ENCODE measurements at regions not wholly inside any gene's neighbourhood (a gene's known extent, or its start where the extent isn't known, plus 50 kb on each side); places are given as distances from the start of the nearest gene placed in this dataset.
"Not testable (repeated sequence)": the region's sequence is repeated elsewhere in the genome, so short reads cannot be mapped to it uniquely, and the experiment has no call there.

DNA sequence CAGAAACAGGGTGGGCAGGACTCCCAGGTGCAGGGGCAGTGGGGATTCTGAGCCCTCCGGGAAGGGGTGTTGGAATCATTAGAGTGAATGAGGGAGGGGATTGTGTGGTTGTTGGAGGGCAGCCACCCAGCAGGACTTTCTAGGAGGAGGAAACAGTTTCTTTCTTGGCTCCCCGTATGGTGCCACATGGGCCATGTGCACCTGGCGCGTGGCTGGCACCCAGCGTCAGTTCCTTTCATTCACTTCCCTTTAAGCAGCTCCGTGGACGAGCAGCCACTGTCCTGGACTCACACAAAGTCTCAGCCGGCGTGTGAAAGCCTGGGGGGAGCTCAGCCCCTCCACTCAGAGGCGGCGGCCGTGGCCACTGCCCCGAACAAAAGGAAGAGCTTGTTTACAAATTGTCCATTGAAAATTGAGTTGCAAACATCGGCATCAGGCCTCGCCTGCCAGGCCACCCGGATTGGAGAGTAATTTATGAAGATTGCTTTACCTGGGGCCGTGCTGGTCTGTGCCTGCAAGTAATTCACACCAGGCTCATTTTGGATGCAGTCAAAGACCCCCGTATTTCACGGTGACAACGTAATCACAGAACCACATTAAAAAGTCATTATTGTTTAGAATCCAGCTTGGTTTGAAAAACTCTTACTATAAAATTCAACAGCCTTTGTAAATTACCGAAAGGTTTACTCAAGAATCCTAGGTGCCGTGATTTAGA lies 101.7 kb upstream of the C14orf180 start:
- Histone ChIP-seq H3K27me3 (replicated peaks; ENCODE audit: insufficient read depth) (peaks cover 4% of the 10 kb centered on the region), H3K4me1 (replicated peaks) (no peaks in the 10 kb centered on the region), H3K27ac (no peak overlapping the region), H3K4me3 (no peak overlapping the region), H3K9me3 (no peaks in the 10 kb centered on the region), H3K36me3 (no peaks in the 10 kb centered on the region)
- TF ChIP-seq POLR2AphosphoS5 (IDR thresholded peaks at IDR 0.05) (no peak), POLR2A (IDR thresholded peaks at IDR 0.05) (no peak)
- TF ChIP-seq, protein P1, sequence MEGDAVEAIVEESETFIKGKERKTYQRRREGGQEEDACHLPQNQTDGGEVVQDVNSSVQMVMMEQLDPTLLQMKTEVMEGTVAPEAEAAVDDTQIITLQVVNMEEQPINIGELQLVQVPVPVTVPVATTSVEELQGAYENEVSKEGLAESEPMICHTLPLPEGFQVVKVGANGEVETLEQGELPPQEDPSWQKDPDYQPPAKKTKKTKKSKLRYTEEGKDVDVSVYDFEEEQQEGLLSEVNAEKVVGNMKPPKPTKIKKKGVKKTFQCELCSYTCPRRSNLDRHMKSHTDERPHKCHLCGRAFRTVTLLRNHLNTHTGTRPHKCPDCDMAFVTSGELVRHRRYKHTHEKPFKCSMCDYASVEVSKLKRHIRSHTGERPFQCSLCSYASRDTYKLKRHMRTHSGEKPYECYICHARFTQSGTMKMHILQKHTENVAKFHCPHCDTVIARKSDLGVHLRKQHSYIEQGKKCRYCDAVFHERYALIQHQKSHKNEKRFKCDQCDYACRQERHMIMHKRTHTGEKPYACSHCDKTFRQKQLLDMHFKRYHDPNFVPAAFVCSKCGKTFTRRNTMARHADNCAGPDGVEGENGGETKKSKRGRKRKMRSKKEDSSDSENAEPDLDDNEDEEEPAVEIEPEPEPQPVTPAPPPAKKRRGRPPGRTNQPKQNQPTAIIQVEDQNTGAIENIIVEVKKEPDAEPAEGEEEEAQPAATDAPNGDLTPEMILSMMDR (IDR thresholded peaks at IDR 0.05) = no peak
- no peak for DNase-seq (ENCODE audit: low spot score)
- WGBS = 36% methylated on average over 22 of the region's 22 CpGs
- intact Hi-C loops (cut with DNase I) = no loop called here

DNA sequence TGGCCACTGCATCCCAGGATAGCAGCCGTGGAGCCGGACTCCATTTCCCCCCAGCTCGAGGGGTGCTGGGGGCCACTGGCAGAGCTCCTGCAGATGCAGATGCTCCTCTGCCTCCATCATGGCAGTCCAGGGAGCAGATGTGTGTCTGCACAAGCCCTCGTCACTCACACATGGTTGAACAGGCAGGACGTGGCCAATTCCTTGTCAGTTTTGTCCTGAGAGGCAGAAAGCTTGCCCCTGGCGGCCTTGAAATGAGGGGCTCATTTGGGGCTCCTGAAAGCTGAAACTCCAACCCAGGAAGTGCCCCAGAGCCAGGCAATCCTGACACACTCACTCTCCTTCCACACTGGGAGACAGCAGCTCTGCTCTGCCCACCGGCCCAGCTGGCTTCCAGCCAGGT lies 100.9 kb upstream of the C14orf180 start:
- Histone ChIP-seq H3K27me3 (replicated peaks; ENCODE audit: insufficient read depth) (peaks cover 3% of the 10 kb centered on the region), H3K36me3 (no peaks in the 10 kb centered on the region), H3K9me3 (no peaks in the 10 kb centered on the region), H3K4me3 (no peak overlapping the region), H3K4me1 (replicated peaks) (no peaks in the 10 kb centered on the region), H3K27ac (no peak overlapping the region)
- 59% methylated on average over 4 of the region's 7 CpGs for WGBS
- TF ChIP-seq POLR2AphosphoS5 (IDR thresholded peaks at IDR 0.05) = no peak
- TF ChIP-seq POLR2A (IDR thresholded peaks at IDR 0.05) = no peak
- TF ChIP-seq, protein P1 (IDR thresholded peaks at IDR 0.05) = no peak
- intact Hi-C loops (cut with DNase I) = no loop called here
- no peak for DNase-seq (ENCODE audit: low spot score)

DNA sequence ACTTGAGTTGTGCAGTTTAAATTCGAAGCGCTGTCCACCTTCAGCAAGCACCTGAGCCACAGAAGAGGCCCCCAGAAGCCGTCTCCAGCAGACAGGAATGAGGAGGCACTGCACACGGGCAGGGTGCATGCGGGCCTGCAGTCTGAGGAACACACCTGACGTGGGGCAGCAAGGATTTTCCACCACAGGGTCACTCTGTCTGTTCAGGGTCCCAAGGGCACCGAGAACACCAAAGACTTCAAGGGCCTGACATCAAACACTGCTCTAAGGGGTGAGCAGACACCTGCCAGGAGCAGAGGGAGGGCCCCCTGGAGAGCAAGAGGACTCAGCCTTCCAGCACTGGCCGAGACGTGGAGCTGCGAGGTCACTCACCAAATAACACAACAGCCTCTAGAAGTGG lies 99.7 kb upstream of the C14orf180 start:
- WGBS = 88% methylated on average over 10 of the region's 10 CpGs
- TF ChIP-seq POLR2AphosphoS5 (IDR thresholded peaks at IDR 0.05) (no peak), POLR2A (IDR thresholded peaks at IDR 0.05) (no peak)
- TF ChIP-seq, protein P1 (IDR thresholded peaks at IDR 0.05) = no peak
- no peaks in the 10 kb centered on the region for H3K36me3 ChIP-seq
- no peak for DNase-seq (ENCODE audit: low spot score)
- no peaks in the 10 kb centered on the region for H3K4me1 ChIP-seq (replicated peaks)
- H3K27me3 ChIP-seq (replicated peaks; ENCODE audit: insufficient read depth) = peaks cover 3% of the 10 kb centered on the region
- no peak overlapping the region for H3K4me3 ChIP-seq
- intact Hi-C loops (cut with DNase I) = no loop called here
- no peak overlapping the region for H3K27ac ChIP-seq
- H3K9me3 ChIP-seq = no peaks in the 10 kb centered on the region

DNA sequence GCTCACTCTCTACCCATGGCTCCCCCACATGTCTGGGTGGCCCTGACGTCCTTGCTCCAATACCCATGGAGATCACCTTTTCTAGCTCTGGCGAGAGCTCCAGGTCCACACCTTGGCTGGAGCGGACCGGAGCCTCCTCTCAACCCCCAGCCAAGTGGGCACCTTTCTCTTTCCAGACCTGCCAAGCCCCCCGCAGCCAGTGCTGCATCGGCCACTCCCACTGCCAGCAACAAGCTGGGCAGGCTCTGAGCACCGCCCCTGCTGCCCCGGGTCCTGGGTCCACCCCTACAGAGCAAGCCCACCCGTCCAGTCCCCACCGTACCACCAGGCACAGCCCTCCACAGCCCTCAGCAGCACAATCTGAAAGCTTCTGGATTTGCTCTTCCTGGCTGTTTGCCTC lies 98.2 kb upstream of the C14orf180 start:
- no peaks in the 10 kb centered on the region for H3K4me1 ChIP-seq (replicated peaks)
- intact Hi-C loops (cut with DNase I) = no loop called here

DNA sequence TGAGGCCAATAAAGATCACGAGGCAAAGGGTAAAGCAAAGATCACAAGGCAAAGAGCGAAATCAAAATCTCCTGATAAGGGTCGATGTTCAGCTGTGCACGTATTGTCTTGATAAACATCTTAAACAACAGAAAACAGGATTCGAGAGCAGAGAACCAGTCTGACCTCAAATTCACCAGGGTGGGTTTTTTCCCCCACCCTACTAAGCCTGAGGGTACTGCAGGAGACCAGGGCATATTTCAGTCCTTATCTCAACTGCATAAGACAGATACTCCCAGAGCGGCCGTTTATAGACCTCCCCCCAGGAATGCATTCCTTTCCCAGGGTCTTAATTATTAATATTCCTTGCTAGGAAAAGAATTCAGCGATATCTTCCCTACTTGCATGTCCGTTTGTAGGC lies 97.5 kb upstream of the C14orf180 start:
- WGBS = 77% methylated on average over 9 of the region's 9 CpGs
- H3K4me3 ChIP-seq, H3K36me3 ChIP-seq: not testable (repeated sequence)

More for the DNA sequence above, 98.2 kb upstream of the C14orf180 start:
- Histone ChIP-seq H3K36me3 (no peaks in the 10 kb centered on the region), H3K27me3 (replicated peaks; ENCODE audit: insufficient read depth) (peaks cover 3% of the 10 kb centered on the region), H3K27ac (no peak overlapping the region), H3K4me3 (no peak overlapping the region), H3K9me3 (no peaks in the 10 kb centered on the region)
- WGBS = 94% methylated on average over 10 of the region's 10 CpGs
- TF ChIP-seq, protein P1 (IDR thresholded peaks at IDR 0.05) = no peak
- TF ChIP-seq POLR2A (IDR thresholded peaks at IDR 0.05) (no peak), POLR2AphosphoS5 (IDR thresholded peaks at IDR 0.05) (no peak)
- no peak for DNase-seq (ENCODE audit: low spot score)

More for the DNA sequence above, 97.5 kb upstream of the C14orf180 start:
- intact Hi-C loops (cut with DNase I); H3K4me1 ChIP-seq (replicated peaks); DNase-seq (ENCODE audit: low spot score); H3K9me3 ChIP-seq; H3K27ac ChIP-seq; H3K27me3 ChIP-seq (replicated peaks; ENCODE audit: insufficient read depth): not testable (repeated sequence)
